Stimulated activated CD8-positive, alpha-beta memory T cell treated with anti-CD3 and anti-CD28 coated beads, Interleukin-2, amount 100 ng/mL, for 1 hour (primary cell): ENCODE measurements at regions not wholly inside any gene's neighbourhood (a gene's known extent, or its start where the extent isn't known, plus 50 kb on each side); places are given as distances from the start of the nearest gene placed in this dataset.

Experiments used
- DNase-seq, 2 donors: peaks; one replicate each; pipeline ENCODE4 v3.0.0-alpha.2; 2020; ENCODE audit warnings: low read depth in 2 of 2

GRCh38 chr5:34485768-34486030 lies 170.4 kb upstream of the RAI14 start:
- no peak for DNase-seq

- peak; percentile 14 to 40 for DNase-seq
These were observed 169.8 kb upstream of the RAI14 start for GRCh38 chr5:34486160-34486848.

- DNase-seq: no peak
These were observed 169.3 kb upstream of the RAI14 start for GRCh38 chr5:34486849-34487158.

GRCh38 chr5:34487159-34487879 lies 168.8 kb upstream of the RAI14 start:
- no peak for DNase-seq

- no peak for DNase-seq
These were observed 168.2 kb upstream of the RAI14 start for GRCh38 chr5:34487956-34488355.

GRCh38 chr5:34488984-34489383 lies 167.1 kb upstream of the RAI14 start:
- no peak for DNase-seq

- DNase-seq: no peak
These were observed 165.4 kb upstream of the RAI14 start for GRCh38 chr5:34490506-34491250.

GRCh38 chr5:34491251-34491620 lies 164.9 kb upstream of the RAI14 start:
- DNase-seq: no peak

GRCh38 chr5:34494111-34494755 lies 161.9 kb upstream of the RAI14 start:
- DNase-seq: no peak

GRCh38 chr5:34495178-34495577 lies 160.9 kb upstream of the RAI14 start:
- DNase-seq: no peak

- DNase-seq: no peak
These were observed 159.9 kb upstream of the RAI14 start for GRCh38 chr5:34496260-34496691.

GRCh38 chr5:34496701-34497469 lies 159.2 kb upstream of the RAI14 start:
- DNase-seq: no peak

GRCh38 chr5:34497470-34497808 lies 158.7 kb upstream of the RAI14 start:
- no peak for DNase-seq

GRCh38 chr5:34498572-34498971 lies 157.6 kb upstream of the RAI14 start:
- no peak for DNase-seq

- no peak for DNase-seq
These were observed 157.0 kb upstream of the RAI14 start for GRCh38 chr5:34499001-34499734.

GRCh38 chr5:34500236-34500847 lies 155.8 kb upstream of the RAI14 start:
- DNase-seq: no peak

- no peak for DNase-seq
These were observed 155.1 kb upstream of the RAI14 start for GRCh38 chr5:34501016-34501415.

GRCh38 chr5:34501840-34502239 lies 154.3 kb upstream of the RAI14 start:
- no peak for DNase-seq

- no peak for DNase-seq
These were observed 153.5 kb upstream of the RAI14 start for GRCh38 chr5:34502581-34502980.

GRCh38 chr5:34503379-34504253 lies 152.5 kb upstream of the RAI14 start:
- DNase-seq: no peak
